ENCODE measurements at regions not wholly inside any gene's neighbourhood (a gene's known extent, or its start where the extent isn't known, plus 50 kb on each side); places are given as distances from the start of the nearest gene placed in this dataset.
A peak's percentile ranks its signal among the peaks of the same experiment; 100 is the strongest.

DNA sequence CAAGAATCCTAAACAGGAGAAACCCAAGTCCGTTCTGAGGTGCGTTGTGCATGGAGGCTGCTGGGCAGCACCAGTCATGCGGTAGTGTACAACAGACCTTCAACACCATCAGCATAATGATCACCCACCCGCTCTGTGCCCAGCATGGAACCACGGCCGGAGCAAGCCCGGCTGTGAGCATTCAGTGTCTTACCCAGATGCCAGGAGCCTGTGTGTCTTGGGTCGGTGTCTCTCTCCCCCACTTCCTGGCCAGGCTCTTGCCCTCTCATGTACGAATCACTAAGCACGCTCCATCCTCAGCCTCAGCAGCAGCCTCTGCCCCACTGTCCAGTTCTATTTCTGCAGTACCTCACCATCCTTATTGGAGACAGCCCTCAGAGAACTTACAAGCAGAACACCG, 231.6 kb upstream of the IRS2 start:
- H3K27me3 ChIP-seq (ENCODE audit: control insufficient read depth in 3 of 3, insufficient read depth in 3 of 3, low read depth in 1 of 3, low read length in 3 of 3), result no peaks in the 10 kb centered on the region
- H3K27ac ChIP-seq (replicated peaks; ENCODE audit: low read length), result peak overlapping the region; percentile 16
- no peak overlapping the region for H3K4me3 ChIP-seq (ENCODE audit: low read length in 2 of 2)
- no CpG with 5 or more reads among the region's 11 CpGs for WGBS, 2 donors (ENCODE audit: extremely low coverage in 2 of 2, insufficient read length in 2 of 2, insufficient replicate concordance in 1 of 2)
- peak overlapping the region; percentile 8 for H3K23ac ChIP-seq (ENCODE audit: low read depth, low read length, poor library complexity)
- H2BK15ac ChIP-seq (ENCODE audit: low read length), result no peak overlapping the region
- peak overlapping the region; percentile 79 for H3K18ac ChIP-seq (ENCODE audit: low read length)
- H3K4me2 ChIP-seq (ENCODE audit: insufficient read depth, low read length, poor library complexity, severe bottlenecking), result no peak overlapping the region
- no peak overlapping the region for H3K4ac ChIP-seq (ENCODE audit: low read length)
- no peak overlapping the region for H2AFZ ChIP-seq (ENCODE audit: low read length)
- no peak for DNase-seq (ENCODE audit: low spot score)
- H3K36me3 ChIP-seq (replicated peaks in 1 of 2; ENCODE audit: control insufficient read depth in 2 of 2, insufficient read depth in 2 of 2, low read length in 2 of 2), result no peaks in the 10 kb centered on the region
- no peak overlapping the region for H4K8ac ChIP-seq (ENCODE audit: low read depth, low read length)
- H2BK12ac ChIP-seq (ENCODE audit: low read length), result no peak overlapping the region
- no peaks in the 10 kb centered on the region for H3K79me1 ChIP-seq (ENCODE audit: low read depth, low read length)
- no peak overlapping the region for H3K14ac ChIP-seq (ENCODE audit: low read length)
- peaks cover 0 to 3% of the 10 kb centered on the region in 2 donors for H3K9me3 ChIP-seq (replicated peaks in 1 of 2; ENCODE audit: control insufficient read depth in 2 of 2, insufficient read depth in 1 of 2, low read depth in 1 of 2, low read length in 2 of 2)
- no peak overlapping the region for H4K91ac ChIP-seq (ENCODE audit: low read depth, low read length, poor library complexity)
- H2BK5ac ChIP-seq (ENCODE audit: low read length), result no peak overlapping the region
- H3K9ac ChIP-seq (ENCODE audit: low read depth, low read length, poor library complexity), result no peak overlapping the region
- no peak overlapping the region for H2BK120ac ChIP-seq (ENCODE audit: low read depth, low read length)
- H3K4me1 ChIP-seq (ENCODE audit: control insufficient read depth in 2 of 2, insufficient read depth in 1 of 2, low read depth in 1 of 2, low read length in 2 of 2), result peaks cover 0 to 10% of the 10 kb centered on the region in 2 donors
- H2AK5ac ChIP-seq (ENCODE audit: low read depth, low read length), result peak overlapping the region; percentile 29

DNA sequence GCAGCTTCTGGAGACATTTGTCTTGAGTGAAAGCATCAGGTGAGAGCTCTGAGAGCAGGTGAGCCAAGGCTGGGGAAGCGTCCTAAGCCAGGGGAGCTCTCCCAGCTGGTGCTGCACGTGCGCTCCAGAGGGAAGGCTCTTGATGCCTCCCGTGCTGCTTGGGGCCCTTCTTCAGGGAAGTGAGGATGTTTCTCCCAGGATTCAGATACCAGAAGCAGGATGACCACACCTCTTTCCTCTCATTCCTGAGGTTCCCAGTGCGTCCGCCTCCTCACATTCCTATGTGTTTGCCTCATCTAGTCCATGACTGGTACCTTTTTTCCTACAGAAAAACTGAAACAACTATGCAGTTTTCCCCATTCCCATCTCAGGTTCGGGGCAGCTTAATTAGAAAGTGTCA, 231.0 kb upstream of the IRS2 start:
- Histone ChIP-seq H3K14ac (ENCODE audit: low read length) (no peak overlapping the region), H2AFZ (ENCODE audit: low read length) (peak overlapping the region; percentile 18), H3K4me1 (ENCODE audit: control insufficient read depth in 2 of 2, insufficient read depth in 1 of 2, low read depth in 1 of 2, low read length in 2 of 2) (peaks cover 0 to 10% of the 10 kb centered on the region in 2 donors), H2BK5ac (ENCODE audit: low read length) (no peak overlapping the region), H2BK12ac (ENCODE audit: low read length) (no peak overlapping the region), H4K91ac (ENCODE audit: low read depth, low read length, poor library complexity) (no peak overlapping the region), H3K4ac (ENCODE audit: low read length) (no peak overlapping the region), H2AK5ac (ENCODE audit: low read depth, low read length) (no peak overlapping the region), H3K9me3 (replicated peaks in 1 of 2; ENCODE audit: control insufficient read depth in 2 of 2, insufficient read depth in 1 of 2, low read depth in 1 of 2, low read length in 2 of 2) (peaks cover 0 to 3% of the 10 kb centered on the region in 2 donors), H3K9ac (ENCODE audit: low read depth, low read length, poor library complexity) (no peak overlapping the region), H3K79me1 (ENCODE audit: low read depth, low read length) (no peaks in the 10 kb centered on the region), H2BK15ac (ENCODE audit: low read length) (no peak overlapping the region), H3K18ac (ENCODE audit: low read length) (peak overlapping the region; percentile 32), H4K8ac (ENCODE audit: low read depth, low read length) (no peak overlapping the region), H3K36me3 (replicated peaks in 1 of 2; ENCODE audit: control insufficient read depth in 2 of 2, insufficient read depth in 2 of 2, low read length in 2 of 2) (no peaks in the 10 kb centered on the region), H3K27me3 (ENCODE audit: control insufficient read depth in 3 of 3, insufficient read depth in 3 of 3, low read depth in 1 of 3, low read length in 3 of 3) (no peaks in the 10 kb centered on the region), H3K23ac (ENCODE audit: low read depth, low read length, poor library complexity) (no peak overlapping the region), H3K4me2 (ENCODE audit: insufficient read depth, low read length, poor library complexity, severe bottlenecking) (no peak overlapping the region), H2BK120ac (ENCODE audit: low read depth, low read length) (no peak overlapping the region), H3K27ac (replicated peaks; ENCODE audit: low read length) (peak overlapping the region; percentile 16), H3K4me3 (ENCODE audit: low read length in 2 of 2) (no peak overlapping the region)
- DNase-seq (ENCODE audit: low spot score), result no peak
- WGBS, 2 donors (ENCODE audit: extremely low coverage in 2 of 2, insufficient read length in 2 of 2, insufficient replicate concordance in 1 of 2), result no CpG with 5 or more reads among the region's 7 CpGs

DNA sequence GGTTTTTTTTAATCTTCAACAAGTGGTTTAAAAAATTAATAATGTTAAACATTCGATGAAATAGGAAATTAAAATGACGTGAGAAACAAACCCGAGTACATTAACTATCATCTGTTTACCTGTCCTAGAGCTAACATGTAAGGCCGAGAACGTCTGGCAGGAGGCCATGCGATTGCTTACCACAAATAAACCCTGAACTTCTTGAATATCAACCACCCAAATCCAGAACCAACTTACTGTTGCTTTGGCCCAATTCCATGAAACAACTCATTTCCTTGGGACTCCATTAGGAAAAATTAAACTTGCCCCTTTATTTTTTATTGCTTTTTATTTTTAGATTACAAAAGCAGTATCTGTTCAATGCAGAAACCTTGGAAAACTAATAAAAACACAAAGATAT, 228.9 kb upstream of the IRS2 start:
- Histone ChIP-seq H3K23ac (ENCODE audit: low read depth, low read length, poor library complexity) (no peak overlapping the region), H3K27ac (replicated peaks; ENCODE audit: low read length) (no peak overlapping the region), H3K27me3 (ENCODE audit: control insufficient read depth in 3 of 3, insufficient read depth in 3 of 3, low read depth in 1 of 3, low read length in 3 of 3) (no peaks in the 10 kb centered on the region), H2AK5ac (ENCODE audit: low read depth, low read length) (no peak overlapping the region), H3K79me1 (ENCODE audit: low read depth, low read length) (no peaks in the 10 kb centered on the region), H3K9ac (ENCODE audit: low read depth, low read length, poor library complexity) (no peak overlapping the region), H3K9me3 (replicated peaks in 1 of 2; ENCODE audit: control insufficient read depth in 2 of 2, insufficient read depth in 1 of 2, low read depth in 1 of 2, low read length in 2 of 2) (peaks cover 0 to 3% of the 10 kb centered on the region in 2 donors), H3K4me1 (ENCODE audit: control insufficient read depth in 2 of 2, insufficient read depth in 1 of 2, low read depth in 1 of 2, low read length in 2 of 2) (peaks cover 0 to 10% of the 10 kb centered on the region in 2 donors), H3K18ac (ENCODE audit: low read length) (no peak overlapping the region), H4K8ac (ENCODE audit: low read depth, low read length) (no peak overlapping the region), H2BK12ac (ENCODE audit: low read length) (no peak overlapping the region), H2BK15ac (ENCODE audit: low read length) (no peak overlapping the region), H2BK5ac (ENCODE audit: low read length) (no peak overlapping the region), H3K36me3 (replicated peaks in 1 of 2; ENCODE audit: control insufficient read depth in 2 of 2, insufficient read depth in 2 of 2, low read length in 2 of 2) (no peaks in the 10 kb centered on the region), H2BK120ac (ENCODE audit: low read depth, low read length) (no peak overlapping the region), H3K4me2 (ENCODE audit: insufficient read depth, low read length, poor library complexity, severe bottlenecking) (no peak overlapping the region), H3K4me3 (ENCODE audit: low read length in 2 of 2) (no peak overlapping the region), H3K4ac (ENCODE audit: low read length) (no peak overlapping the region), H2AFZ (ENCODE audit: low read length) (no peak overlapping the region), H3K14ac (ENCODE audit: low read length) (no peak overlapping the region), H4K91ac (ENCODE audit: low read depth, low read length, poor library complexity) (no peak overlapping the region)
- no peak for DNase-seq (ENCODE audit: low spot score)
- no CpG with 5 or more reads among the region's 6 CpGs for WGBS, 2 donors (ENCODE audit: extremely low coverage in 2 of 2, insufficient read length in 2 of 2, insufficient replicate concordance in 1 of 2)

DNA sequence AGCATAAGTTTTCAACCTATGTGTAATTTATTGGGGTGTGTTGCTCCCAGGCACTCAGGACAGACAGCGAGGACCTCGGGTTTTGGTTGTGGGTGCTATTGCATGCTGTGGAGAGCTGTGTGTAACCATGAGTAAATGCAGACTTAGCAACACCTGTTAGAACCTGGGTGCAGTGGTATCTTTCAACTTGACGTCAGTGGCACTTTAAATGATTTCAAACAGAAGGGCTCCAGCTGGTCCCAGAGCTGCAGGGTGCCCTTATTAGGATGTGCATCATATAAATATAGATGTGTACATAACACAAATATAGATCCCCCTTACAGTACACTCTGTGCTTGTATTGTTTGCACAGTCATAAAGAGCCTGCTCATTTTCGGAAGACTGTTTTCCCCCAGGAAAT, 228.3 kb upstream of the IRS2 start:
- Histone ChIP-seq H3K27ac (replicated peaks; ENCODE audit: low read length) (no peak overlapping the region), H3K4me3 (ENCODE audit: low read length in 2 of 2) (no peak overlapping the region), H3K23ac (ENCODE audit: low read depth, low read length, poor library complexity) (no peak overlapping the region), H2BK15ac (ENCODE audit: low read length) (no peak overlapping the region), H3K14ac (ENCODE audit: low read length) (no peak overlapping the region), H2BK12ac (ENCODE audit: low read length) (no peak overlapping the region), H3K18ac (ENCODE audit: low read length) (peak overlapping the region; percentile 44), H3K36me3 (replicated peaks in 1 of 2; ENCODE audit: control insufficient read depth in 2 of 2, insufficient read depth in 2 of 2, low read length in 2 of 2) (no peaks in the 10 kb centered on the region), H4K8ac (ENCODE audit: low read depth, low read length) (no peak overlapping the region), H3K4me2 (ENCODE audit: insufficient read depth, low read length, poor library complexity, severe bottlenecking) (no peak overlapping the region), H3K4me1 (ENCODE audit: control insufficient read depth in 2 of 2, insufficient read depth in 1 of 2, low read depth in 1 of 2, low read length in 2 of 2) (peaks cover 0 to 10% of the 10 kb centered on the region in 2 donors), H2AFZ (ENCODE audit: low read length) (no peak overlapping the region), H2BK5ac (ENCODE audit: low read length) (no peak overlapping the region), H3K9me3 (replicated peaks in 1 of 2; ENCODE audit: control insufficient read depth in 2 of 2, insufficient read depth in 1 of 2, low read depth in 1 of 2, low read length in 2 of 2) (peaks cover 0 to 3% of the 10 kb centered on the region in 2 donors), H3K27me3 (ENCODE audit: control insufficient read depth in 3 of 3, insufficient read depth in 3 of 3, low read depth in 1 of 3, low read length in 3 of 3) (no peaks in the 10 kb centered on the region), H4K91ac (ENCODE audit: low read depth, low read length, poor library complexity) (no peak overlapping the region), H3K9ac (ENCODE audit: low read depth, low read length, poor library complexity) (no peak overlapping the region), H2AK5ac (ENCODE audit: low read depth, low read length) (no peak overlapping the region), H3K4ac (ENCODE audit: low read length) (no peak overlapping the region), H3K79me1 (ENCODE audit: low read depth, low read length) (no peaks in the 10 kb centered on the region), H2BK120ac (ENCODE audit: low read depth, low read length) (no peak overlapping the region)
- no CpG with 5 or more reads among the region's 4 CpGs for WGBS, 2 donors (ENCODE audit: extremely low coverage in 2 of 2, insufficient read length in 2 of 2, insufficient replicate concordance in 1 of 2)
- no peak for DNase-seq (ENCODE audit: low spot score)
